IPS DF 4.7 (cell line): ENCODE measurements at regions not wholly inside any gene's neighbourhood (a gene's known extent, or its start where the extent isn't known, plus 50 kb on each side); places are given as distances from the start of the nearest gene placed in this dataset.
"Not testable (repeated sequence)": the region's sequence is repeated elsewhere in the genome, so short reads cannot be mapped to it uniquely, and the experiment has no call there.

Experiments
- DNase-seq: peaks from one replicate; pipeline ENCODE4 v3.0.0-alpha.2; 2013; ENCODE audit warnings: low spot score; ENCODE audit errors: extremely low read depth

- DNase-seq = no peak
Measured at GRCh38 chr5:121634946-121635345, 216.7 kb upstream of the FTMT start.

GRCh38 chr5:121638126-121638525, 213.6 kb upstream of the FTMT start:
- no peak for DNase-seq

GRCh38 chr5:121640298-121640697, 211.4 kb upstream of the FTMT start:
- no peak for DNase-seq

- DNase-seq = no peak
Measured at GRCh38 chr5:121658221-121658620, 193.5 kb upstream of the FTMT start.

GRCh38 chr5:121660142-121660541, 191.5 kb upstream of the FTMT start:
- no peak for DNase-seq

GRCh38 chr5:121665542-121665941, 186.1 kb upstream of the FTMT start:
- not testable (repeated sequence) for DNase-seq

- no peak for DNase-seq
Measured at GRCh38 chr5:121667292-121667691, 184.4 kb upstream of the FTMT start.

GRCh38 chr5:121668635-121669034, 183.0 kb upstream of the FTMT start:
- no peak for DNase-seq

- no peak for DNase-seq
Measured at GRCh38 chr5:121671624-121672023, 180.1 kb upstream of the FTMT start.

- DNase-seq = no peak
Measured at GRCh38 chr5:121675924-121676323, 175.8 kb upstream of the FTMT start.

- DNase-seq = no peak
Measured at GRCh38 chr5:121681229-121681855, 170.3 kb upstream of the FTMT start.

- no peak for DNase-seq
Measured at GRCh38 chr5:121688126-121688525, 163.6 kb upstream of the FTMT start.

- DNase-seq = no peak
Measured at GRCh38 chr5:121688781-121689180, 162.9 kb upstream of the FTMT start.

GRCh38 chr5:121691478-121691877, 160.2 kb upstream of the FTMT start:
- DNase-seq = peak; percentile 3

- DNase-seq = no peak
Measured at GRCh38 chr5:121692158-121692557, 159.5 kb upstream of the FTMT start.

- no peak for DNase-seq
Measured at GRCh38 chr5:121693864-121694263, 157.8 kb upstream of the FTMT start.

GRCh38 chr5:121695307-121695706, 156.4 kb upstream of the FTMT start:
- DNase-seq = no peak

GRCh38 chr5:121698690-121699089, 153.0 kb upstream of the FTMT start:
- DNase-seq = no peak

GRCh38 chr5:121701731-121702130, 150.0 kb upstream of the FTMT start:
- no peak for DNase-seq

- no peak for DNase-seq
Measured at GRCh38 chr5:121702682-121703081, 149.0 kb upstream of the FTMT start.

GRCh38 chr5:121704291-121704690, 147.4 kb upstream of the FTMT start:
- no peak for DNase-seq

GRCh38 chr5:121706686-121707085, 145.0 kb upstream of the FTMT start:
- DNase-seq = no peak

GRCh38 chr5:121707178-121707577, 144.5 kb upstream of the FTMT start:
- no peak for DNase-seq

GRCh38 chr5:121711416-121711815, 140.3 kb upstream of the FTMT start:
- no peak for DNase-seq
